ENCODE measurements at regions not wholly inside any gene's neighbourhood (a gene's known extent, or its start where the extent isn't known, plus 50 kb on each side); places are given as distances from the start of the nearest gene placed in this dataset.
"Not testable (repeated sequence)": the region's sequence is repeated elsewhere in the genome, so short reads cannot be mapped to it uniquely, and the experiment has no call there.

- DNase-seq (ENCODE audit: low spot score in 2 of 2), result no peak
- no peak overlapping the region for H3K27ac ChIP-seq
- no peaks in the 10 kb centered on the region for H3K9me3 ChIP-seq
- no peaks in the 10 kb centered on the region for H3K36me3 ChIP-seq
- no peaks in the 10 kb centered on the region for H3K4me1 ChIP-seq
- H3K4me3 ChIP-seq, result no peak overlapping the region
- intact Hi-C loops (cut with DNase I; ENCODE audit: low total_unique reads), result no loop called here
- no peaks in the 10 kb centered on the region for H3K27me3 ChIP-seq
- TF ChIP-seq CTCF (IDR thresholded peaks at IDR 0.05) (no peak), POLR2A (IDR thresholded peaks at IDR 0.05) (no peak), POLR2AphosphoS5 (IDR thresholded peaks at IDR 0.05) (no peak)
These were observed 296.1 kb downstream of the TRIML1 start for GRCh38 chr4:188435381-188435780.

DNA sequence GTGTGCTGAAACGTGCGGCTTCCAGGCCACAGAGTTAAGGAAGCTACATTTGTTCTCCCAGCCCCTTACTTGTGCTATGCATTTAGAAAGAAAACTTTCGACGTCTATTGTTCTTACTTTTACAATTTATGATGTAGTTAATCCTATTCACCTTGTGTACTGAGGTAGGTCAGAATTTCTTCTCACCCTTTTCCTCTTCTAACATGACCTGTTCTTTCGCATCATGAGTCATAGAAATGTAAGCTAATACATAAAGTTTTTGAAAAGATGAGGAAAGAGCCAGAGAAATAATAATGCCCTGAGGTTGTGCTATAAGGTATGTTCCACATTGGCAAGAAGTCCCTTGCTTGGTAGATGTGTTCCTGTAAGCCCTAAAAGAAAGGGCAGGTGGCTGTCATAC is 298.3 kb downstream of the TRIML1 start:
- Histone ChIP-seq H3K9me3 (no peaks in the 10 kb centered on the region), H3K27me3 (no peaks in the 10 kb centered on the region), H3K4me1 (no peaks in the 10 kb centered on the region), H3K27ac (no peak overlapping the region), H3K36me3 (no peaks in the 10 kb centered on the region), H3K4me3 (no peak overlapping the region)
- intact Hi-C loops (cut with DNase I; ENCODE audit: low total_unique reads), result no loop called here
- TF ChIP-seq POLR2AphosphoS5 (IDR thresholded peaks at IDR 0.05) (no peak), CTCF (IDR thresholded peaks at IDR 0.05) (no peak), POLR2A (IDR thresholded peaks at IDR 0.05) (no peak)
- DNase-seq (ENCODE audit: low spot score in 2 of 2), result no peak

DNA sequence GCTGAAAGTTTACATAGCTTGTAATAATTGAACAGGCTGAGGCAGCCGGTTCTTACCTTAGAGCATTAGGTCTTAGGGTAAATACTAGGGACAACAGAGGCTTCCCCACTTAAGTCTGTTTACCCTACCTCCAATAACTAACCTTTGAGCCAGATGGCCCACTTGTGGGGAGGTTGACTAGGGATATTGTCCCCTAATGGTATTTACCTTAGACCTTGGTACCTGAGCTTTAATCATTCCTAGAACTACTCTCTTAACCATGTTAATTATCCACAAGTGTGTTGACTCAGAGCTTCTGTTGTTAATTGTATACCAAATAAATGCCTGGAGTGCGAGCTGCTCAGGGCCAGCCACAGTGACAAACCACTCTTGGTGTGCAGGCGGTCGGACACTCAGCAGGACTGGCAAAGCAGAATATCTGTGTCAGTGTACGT is 299.2 kb downstream of the TRIML1 start:
- H3K27ac ChIP-seq; H3K36me3 ChIP-seq; H3K4me1 ChIP-seq; intact Hi-C loops (cut with DNase I; ENCODE audit: low total_unique reads); H3K9me3 ChIP-seq; H3K4me3 ChIP-seq; DNase-seq (ENCODE audit: low spot score in 2 of 2); H3K27me3 ChIP-seq: not testable (repeated sequence)

- no peaks in the 10 kb centered on the region for H3K36me3 ChIP-seq
These were observed 300.5 kb downstream of the TRIML1 start for GRCh38 chr4:188439641-188440311.

GRCh38 chr4:188444500-188444899 is 305.3 kb downstream of the TRIML1 start:
- TF ChIP-seq CTCF (IDR thresholded peaks at IDR 0.05) (no peak), POLR2A (IDR thresholded peaks at IDR 0.05) (no peak), POLR2AphosphoS5 (IDR thresholded peaks at IDR 0.05) (no peak)
- Histone ChIP-seq H3K9me3 (no peaks in the 10 kb centered on the region), H3K4me1 (no peaks in the 10 kb centered on the region), H3K36me3 (no peaks in the 10 kb centered on the region), H3K27me3 (no peaks in the 10 kb centered on the region), H3K27ac (no peak overlapping the region), H3K4me3 (no peak overlapping the region)
- DNase-seq (ENCODE audit: low spot score in 2 of 2), result no peak
- intact Hi-C loops (cut with DNase I; ENCODE audit: low total_unique reads), result no loop called here

More at GRCh38 chr4:188439641-188440311, 300.5 kb downstream of the TRIML1 start:
- peak overlapping the region; percentile 57 to 71 for H3K27ac ChIP-seq
- no peaks in the 10 kb centered on the region for H3K27me3 ChIP-seq
- no peaks in the 10 kb centered on the region for H3K4me1 ChIP-seq
- H3K9me3 ChIP-seq, result no peaks in the 10 kb centered on the region
- intact Hi-C loops (cut with DNase I; ENCODE audit: low total_unique reads), result no loop called here
- H3K4me3 ChIP-seq, result no peak overlapping the region
- DNase-seq (ENCODE audit: low spot score in 2 of 2), result peak in 1 of 2 donors; percentile 67
- no peak for TF ChIP-seq POLR2AphosphoS5 (IDR thresholded peaks at IDR 0.05)
- TF ChIP-seq CTCF (IDR thresholded peaks at IDR 0.05), result no peak
- no peak for TF ChIP-seq POLR2A (IDR thresholded peaks at IDR 0.05)

DNA sequence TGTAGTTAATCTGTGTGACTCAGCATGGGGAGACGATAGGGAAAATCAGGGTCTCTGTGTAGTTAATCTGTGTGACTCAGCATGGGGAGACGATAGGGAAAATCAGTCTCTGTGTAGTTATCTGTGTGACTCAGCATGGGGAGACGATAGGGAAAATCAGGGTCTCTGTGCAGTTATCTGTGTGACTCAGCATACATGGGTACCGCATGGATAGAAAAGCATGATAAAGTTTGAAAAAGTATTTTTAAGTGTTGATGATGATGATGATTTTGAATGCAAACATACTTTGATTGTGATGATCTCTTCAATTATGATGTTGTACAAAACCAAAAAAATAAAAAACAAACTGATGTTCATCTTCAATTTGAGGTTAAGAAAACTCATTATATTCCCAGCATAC is 309.8 kb downstream of the TRIML1 start:
- H3K27me3 ChIP-seq; H3K36me3 ChIP-seq; DNase-seq (ENCODE audit: low spot score in 2 of 2); H3K4me3 ChIP-seq; H3K4me1 ChIP-seq; H3K27ac ChIP-seq; H3K9me3 ChIP-seq; intact Hi-C loops (cut with DNase I; ENCODE audit: low total_unique reads): not testable (repeated sequence)
